Spleen (tissue), 7 donors: ENCODE measurements at regions not wholly inside any gene's neighbourhood (a gene's known extent, or its start where the extent isn't known, plus 50 kb on each side); places are given as distances from the start of the nearest gene placed in this dataset.

Source experiments
- POLR2A ChIP-seq, 3 donors: fragments of 450-650 bp; IDR thresholded peaks; one replicate each; pipeline ENCODE4 v1.5.1; 2017; ENCODE audit warnings: antibody characterized with exemption in 3 of 3, mild to moderate bottlenecking in 1 of 3
- POLR2AphosphoS5 ChIP-seq, 3 donors: sonication (generic); formaldehyde crosslinking; IDR thresholded peaks; one replicate each; pipeline ENCODE4 v1.5.1; 2017; ENCODE audit warnings: antibody characterized with exemption in 3 of 3
- TF ChIP-seq, protein P1 (sequence below), 11 experiments: fragments of 200-600 bp in 7 of 11; fragments of 450-650 bp in 4 of 11; sonication (generic) in 4 of 11; IDR thresholded peaks in 8 of 11; conservative IDR thresholded peaks in 3 of 11; 1 replicate in 7 of 11; 2 replicates in 4 of 11; pipeline versions ENCODE4 v1.4.0 to v1.8.0; 2016 to 2021; ENCODE audit warnings: antibody characterized with exemption in 11 of 11, inconsistent platforms in 4 of 11, mild to moderate bottlenecking in 1 of 11
- donor health status: DM: no; HTN: no; CAD: no; lungs with moderate emphysema.
- donor health status: DM: no; HTN: no; CAD: no.
- donor health status: DM: no; HTN: no; CAD: no.

- TF ChIP-seq, protein P1, sequence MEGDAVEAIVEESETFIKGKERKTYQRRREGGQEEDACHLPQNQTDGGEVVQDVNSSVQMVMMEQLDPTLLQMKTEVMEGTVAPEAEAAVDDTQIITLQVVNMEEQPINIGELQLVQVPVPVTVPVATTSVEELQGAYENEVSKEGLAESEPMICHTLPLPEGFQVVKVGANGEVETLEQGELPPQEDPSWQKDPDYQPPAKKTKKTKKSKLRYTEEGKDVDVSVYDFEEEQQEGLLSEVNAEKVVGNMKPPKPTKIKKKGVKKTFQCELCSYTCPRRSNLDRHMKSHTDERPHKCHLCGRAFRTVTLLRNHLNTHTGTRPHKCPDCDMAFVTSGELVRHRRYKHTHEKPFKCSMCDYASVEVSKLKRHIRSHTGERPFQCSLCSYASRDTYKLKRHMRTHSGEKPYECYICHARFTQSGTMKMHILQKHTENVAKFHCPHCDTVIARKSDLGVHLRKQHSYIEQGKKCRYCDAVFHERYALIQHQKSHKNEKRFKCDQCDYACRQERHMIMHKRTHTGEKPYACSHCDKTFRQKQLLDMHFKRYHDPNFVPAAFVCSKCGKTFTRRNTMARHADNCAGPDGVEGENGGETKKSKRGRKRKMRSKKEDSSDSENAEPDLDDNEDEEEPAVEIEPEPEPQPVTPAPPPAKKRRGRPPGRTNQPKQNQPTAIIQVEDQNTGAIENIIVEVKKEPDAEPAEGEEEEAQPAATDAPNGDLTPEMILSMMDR (IDR thresholded peaks at IDR 0.05 in 8 of 11, conservative IDR thresholded peaks at IDR 0.05 in 3 of 11), result no peak
- TF ChIP-seq POLR2A (IDR thresholded peaks at IDR 0.05), result no peak
- no peak for TF ChIP-seq POLR2AphosphoS5 (IDR thresholded peaks at IDR 0.05)
These were observed 821.3 kb downstream of the TAF11L14 start for GRCh38 chr5:18455521-18455920.
